ENCODE measurements at regions not wholly inside any gene's neighbourhood (a gene's known extent, or its start where the extent isn't known, plus 50 kb on each side); places are given as distances from the start of the nearest gene placed in this dataset.

DNA sequence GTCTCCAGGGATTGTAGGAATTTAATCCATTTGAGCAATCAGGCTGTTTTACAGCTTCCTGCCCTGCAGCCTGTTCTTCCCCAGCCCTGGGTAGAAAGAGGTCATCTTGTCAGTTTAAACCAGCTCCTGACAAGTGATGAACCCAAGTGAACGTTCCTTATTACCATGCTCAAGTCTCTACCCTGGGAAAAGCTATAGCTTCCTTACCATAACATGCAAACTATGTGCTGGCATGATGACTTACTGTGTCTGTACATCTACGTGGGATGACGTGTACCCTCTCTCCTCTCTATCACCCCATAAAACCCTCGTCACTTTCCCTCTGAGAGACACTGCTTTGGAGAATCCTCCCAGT is 452.2 kb downstream of the XYLT1 start:
- Mint-ChIP-seq H3K9me3 (peaks cover 0 to 15% (median 4%) of the 10 kb centered on the region in 11 donors), H3K36me3 (peaks cover 0 to 8% (median 2%) of the 10 kb centered on the region in 5 donors), H3K4me1 (peaks cover 4 to 29% (median 9%) of the 10 kb centered on the region in 7 donors), H3K27me3 (peaks cover 0 to 2% (median 0%) of the 10 kb centered on the region in 5 donors), H3K4me3 (no peak overlapping the region), H3K27ac (no peak overlapping the region)
- ChIA-PET CTCF (interaction anchor here (0.9 kb wide), 1 partner anchor 131 kb away, joined by 3 read pairs; no protein-coding TSS in a partner anchor), POLR2A (no interaction called here)
- no peak overlapping the region for H3K4me3 ChIP-seq (ENCODE audit: low read length)
- ATAC-seq (no peak), DNase-seq (no peak)
- H3K27ac ChIP-seq (ENCODE audit: low read depth, low read length) = no peak overlapping the region
- peaks cover 0 to 3% of the 10 kb centered on the region in 2 donors for H3K4me1 ChIP-seq (ENCODE audit: control insufficient read depth in 2 of 2, insufficient read depth in 2 of 2, low read length in 2 of 2)
- no peaks in the 10 kb centered on the region for H3K9me3 ChIP-seq (ENCODE audit: control insufficient read depth in 2 of 3, low read length in 3 of 3)
- intact Hi-C loops (cut with micrococcal nuclease) = loop anchor here (10.0 kb wide), 4 partner anchors 54 to 1776 kb away; partner anchors contain the start of gene RPS15A (in 1 of the 2)
- H3K36me3 ChIP-seq (ENCODE audit: control insufficient read depth in 2 of 3, insufficient read depth in 3 of 3, low read length in 3 of 3) = no peaks in the 10 kb centered on the region
- no peaks in the 10 kb centered on the region for H3K27me3 ChIP-seq (ENCODE audit: control insufficient read depth in 2 of 2, insufficient read depth in 2 of 2, low read length in 2 of 2)

DNA sequence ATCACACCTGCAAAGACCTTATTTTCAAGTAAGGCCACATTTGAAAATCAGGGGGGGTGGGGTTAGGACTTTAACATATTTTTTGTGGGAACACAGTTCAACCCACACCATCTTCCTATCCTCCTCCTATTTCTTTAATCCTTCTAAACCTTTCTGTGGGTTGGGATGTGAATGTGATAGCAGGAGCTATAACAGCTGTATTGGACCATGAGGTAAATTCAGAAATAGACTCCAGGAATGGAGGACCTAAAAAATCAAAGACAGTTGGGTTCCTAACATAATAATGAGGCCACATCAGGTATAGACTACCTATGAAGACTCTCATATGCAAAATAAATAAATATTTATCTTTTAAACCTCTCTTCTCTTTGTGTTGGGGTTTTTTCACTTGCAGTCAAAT is 451.4 kb downstream of the XYLT1 start:
- POLR2A ChIA-PET = no interaction called here
- Histone ChIP-seq H3K27ac (ENCODE audit: low read depth, low read length) (no peak overlapping the region), H3K27me3 (ENCODE audit: control insufficient read depth in 2 of 2, insufficient read depth in 2 of 2, low read length in 2 of 2) (no peaks in the 10 kb centered on the region), H3K4me1 (ENCODE audit: control insufficient read depth in 2 of 2, insufficient read depth in 2 of 2, low read length in 2 of 2) (peaks cover 0 to 3% of the 10 kb centered on the region in 2 donors), H3K4me3 (ENCODE audit: low read length) (no peak overlapping the region), H3K9me3 (ENCODE audit: control insufficient read depth in 2 of 3, low read length in 3 of 3) (no peaks in the 10 kb centered on the region), H3K36me3 (ENCODE audit: control insufficient read depth in 2 of 3, insufficient read depth in 3 of 3, low read length in 3 of 3) (no peaks in the 10 kb centered on the region)
- Mint-ChIP-seq H3K9me3 (peaks cover 0 to 15% (median 4%) of the 10 kb centered on the region in 11 donors), H3K27ac (no peak overlapping the region), H3K36me3 (peaks cover 0 to 8% (median 2%) of the 10 kb centered on the region in 5 donors), H3K4me3 (no peak overlapping the region), H3K27me3 (peaks cover 0 to 2% (median 0%) of the 10 kb centered on the region in 5 donors), H3K4me1 (peaks cover 0 to 25% (median 9%) of the 10 kb centered on the region in 7 donors)
- intact Hi-C loops (cut with micrococcal nuclease) = loop anchor here (10.0 kb wide), 4 partner anchors 55 to 1775 kb away; partner anchors contain the start of gene RPS15A (in 1 of the 2)
- no peak for DNase-seq
- ATAC-seq = no peak
- CTCF ChIA-PET = no interaction called here

DNA sequence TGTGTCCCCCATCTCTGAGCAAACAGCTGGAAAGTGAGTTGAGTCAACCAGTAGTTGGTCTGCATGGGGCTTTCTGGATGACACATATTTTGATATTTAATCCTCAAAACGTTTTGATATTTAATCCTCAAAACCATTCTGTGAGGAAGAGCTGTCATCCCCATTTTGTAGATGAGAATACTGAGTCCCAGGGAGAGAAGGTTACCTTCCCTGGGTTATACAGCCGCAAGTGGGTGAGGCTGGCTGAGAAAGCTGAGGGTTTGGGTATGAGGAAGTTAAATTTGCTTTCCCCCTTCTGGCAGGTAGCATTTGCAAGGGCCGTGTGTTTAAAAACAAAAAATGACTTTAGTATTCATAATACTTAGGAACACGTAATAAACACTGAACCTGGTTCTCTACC is 447.2 kb downstream of the XYLT1 start:
- intact Hi-C loops (cut with micrococcal nuclease) = no loop called here
- Mint-ChIP-seq H3K27me3 (peaks cover 0 to 2% (median 0%) of the 10 kb centered on the region in 5 donors), H3K4me1 (peaks cover 14 to 51% (median 37%) of the 10 kb centered on the region in 7 donors), H3K27ac (no peak overlapping the region), H3K36me3 (peaks cover 0 to under 1% (median 0%) of the 10 kb centered on the region in 5 donors), H3K4me3 (no peak overlapping the region), H3K9me3 (peaks cover 0 to 6% (median 0%) of the 10 kb centered on the region in 11 donors)
- H3K4me3 ChIP-seq (ENCODE audit: low read length) = no peak overlapping the region
- ATAC-seq (no peak), DNase-seq (no peak)
- H3K36me3 ChIP-seq (ENCODE audit: control insufficient read depth in 2 of 3, insufficient read depth in 3 of 3, low read length in 3 of 3) = no peaks in the 10 kb centered on the region
- H3K27me3 ChIP-seq (ENCODE audit: control insufficient read depth in 2 of 2, insufficient read depth in 2 of 2, low read length in 2 of 2) = no peaks in the 10 kb centered on the region
- ChIA-PET POLR2A (no interaction called here), CTCF (no interaction called here)
- H3K9me3 ChIP-seq (ENCODE audit: control insufficient read depth in 2 of 3, low read length in 3 of 3) = no peaks in the 10 kb centered on the region
- peaks cover 20% of the 10 kb centered on the region in 2 donors for H3K4me1 ChIP-seq (ENCODE audit: control insufficient read depth in 2 of 2, insufficient read depth in 2 of 2, low read length in 2 of 2)
- no peak overlapping the region for H3K27ac ChIP-seq (ENCODE audit: low read depth, low read length)

DNA sequence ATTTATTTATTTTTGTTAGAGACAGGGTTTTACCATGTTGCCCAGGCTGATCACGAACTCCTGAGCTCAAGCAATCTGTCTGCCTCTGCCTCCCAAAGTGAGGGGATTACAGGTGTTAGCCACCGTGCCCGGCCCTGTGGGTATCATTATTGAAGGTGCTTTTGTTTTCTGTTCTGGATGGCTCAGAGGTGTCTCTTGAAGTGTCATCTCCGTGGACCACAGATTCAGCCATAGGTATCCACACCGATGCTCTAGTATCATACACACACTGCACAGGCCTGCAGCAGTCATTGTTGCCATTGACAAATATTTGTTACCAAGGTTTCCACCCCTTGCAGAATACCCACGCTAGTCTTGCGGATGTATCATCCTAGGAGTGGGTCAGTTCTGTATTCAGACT is 446.2 kb downstream of the XYLT1 start:
- Histone ChIP-seq H3K9me3 (ENCODE audit: control insufficient read depth in 2 of 3, low read length in 3 of 3) (peaks cover 0 to 2% (median 0%) of the 10 kb centered on the region in 3 experiments), H3K27me3 (ENCODE audit: control insufficient read depth in 2 of 2, insufficient read depth in 2 of 2, low read length in 2 of 2) (no peaks in the 10 kb centered on the region), H3K4me3 (ENCODE audit: low read length) (no peak overlapping the region), H3K4me1 (ENCODE audit: control insufficient read depth in 2 of 2, insufficient read depth in 2 of 2, low read length in 2 of 2) (peaks cover 20% of the 10 kb centered on the region in 2 donors), H3K27ac (ENCODE audit: low read depth, low read length) (no peak overlapping the region), H3K36me3 (ENCODE audit: control insufficient read depth in 2 of 3, insufficient read depth in 3 of 3, low read length in 3 of 3) (no peaks in the 10 kb centered on the region)
- H3K36me3 Mint-ChIP-seq = peaks cover 0 to 8% (median 5%) of the 10 kb centered on the region in 5 donors
- intact Hi-C loops (cut with micrococcal nuclease) = no loop called here
- H3K9me3 Mint-ChIP-seq = peaks cover 0 to 7% (median 1%) of the 10 kb centered on the region in 11 donors
- H3K27ac Mint-ChIP-seq = peak overlapping the region in 1 of 9 donors; percentile 58
- H3K4me3 Mint-ChIP-seq = no peak overlapping the region
- ChIA-PET POLR2A (no interaction called here), CTCF (interaction anchor here (1.1 kb wide), 1 partner anchor 12 kb away, joined by 3 read pairs; no protein-coding TSS in a partner anchor)
- ATAC-seq (no peak), DNase-seq (no peak)
- peaks cover 0 to 2% (median 0%) of the 10 kb centered on the region in 5 donors for H3K27me3 Mint-ChIP-seq
- H3K4me1 Mint-ChIP-seq = peaks cover 14 to 48% (median 40%) of the 10 kb centered on the region in 7 donors

DNA sequence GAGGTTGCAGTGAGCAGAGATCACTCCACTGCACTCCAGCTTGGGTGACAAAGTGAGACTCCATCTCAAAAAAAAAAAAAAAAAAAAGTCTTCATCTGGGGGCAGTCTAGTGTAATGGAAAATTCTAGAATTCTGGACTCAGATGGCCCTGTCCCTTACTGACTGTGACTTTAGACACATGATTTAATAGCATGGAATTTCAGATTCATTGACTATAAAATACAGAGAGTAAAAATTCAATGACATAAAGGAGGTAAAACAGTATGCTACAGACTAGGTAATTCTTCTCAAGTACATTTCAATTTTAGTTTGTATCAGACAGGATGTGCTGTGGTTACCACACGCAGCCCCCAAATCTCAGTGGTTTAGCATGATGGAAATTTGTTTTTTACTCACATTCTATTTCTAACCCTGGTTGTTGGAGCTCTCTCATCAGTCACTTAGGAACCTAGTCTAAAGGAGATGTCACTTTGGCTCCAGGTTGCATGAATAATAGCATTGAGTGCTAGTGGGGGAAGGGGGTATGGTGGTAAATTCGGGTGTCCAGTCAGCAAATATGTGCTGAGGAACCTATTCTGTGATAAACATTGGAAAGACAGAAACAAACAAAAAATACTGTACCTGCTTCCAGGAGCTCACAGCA is 444.0 kb downstream of the XYLT1 start:
- Histone ChIP-seq H3K36me3 (ENCODE audit: control insufficient read depth in 2 of 3, insufficient read depth in 3 of 3, low read length in 3 of 3) (no peaks in the 10 kb centered on the region), H3K4me1 (ENCODE audit: control insufficient read depth in 2 of 2, insufficient read depth in 2 of 2, low read length in 2 of 2) (peaks cover 20% of the 10 kb centered on the region in 2 donors), H3K27me3 (ENCODE audit: control insufficient read depth in 2 of 2, insufficient read depth in 2 of 2, low read length in 2 of 2) (no peaks in the 10 kb centered on the region), H3K4me3 (ENCODE audit: low read length) (no peak overlapping the region), H3K27ac (ENCODE audit: low read depth, low read length) (peak overlapping the region; percentile 4), H3K9me3 (ENCODE audit: control insufficient read depth in 2 of 3, low read length in 3 of 3) (peaks cover 0 to 6% (median 0%) of the 10 kb centered on the region in 3 experiments)
- POLR2A ChIA-PET = interaction anchor here (0.6 to 1.2 kb wide), 3 partner anchors 11 to 373 kb away, joined by 3 read pairs; no protein-coding TSS in a partner anchor
- intact Hi-C loops (cut with micrococcal nuclease) = loop anchor here in 1 of 2 donors (1.0 to 5.0 kb wide), 2 partner anchors 13 to 34 kb away; no protein-coding TSS in a partner anchor
- ATAC-seq (peak; percentile 86), DNase-seq (peak in 8 of 9 donors; percentile 30 to 63 (median 54))
- H3K9me3 Mint-ChIP-seq = peaks cover 0 to 16% (median 6%) of the 10 kb centered on the region in 11 donors
- H3K27me3 Mint-ChIP-seq = peaks cover 0 to 2% (median 0%) of the 10 kb centered on the region in 5 donors
- peak overlapping the region in 8 of 9 donors; percentile 45 to 89 (median 73) for H3K27ac Mint-ChIP-seq
- H3K4me3 Mint-ChIP-seq = peak overlapping the region; percentile 48 to 80 (median 70)
- H3K36me3 Mint-ChIP-seq = peaks cover 4 to 13% (median 6%) of the 10 kb centered on the region in 5 donors
- CTCF ChIA-PET = interaction anchor here (0.9 kb wide), 1 partner anchor 44 kb away, joined by 3 read pairs; no protein-coding TSS in a partner anchor
- H3K4me1 Mint-ChIP-seq = peaks cover 14 to 48% (median 40%) of the 10 kb centered on the region in 7 donors

DNA sequence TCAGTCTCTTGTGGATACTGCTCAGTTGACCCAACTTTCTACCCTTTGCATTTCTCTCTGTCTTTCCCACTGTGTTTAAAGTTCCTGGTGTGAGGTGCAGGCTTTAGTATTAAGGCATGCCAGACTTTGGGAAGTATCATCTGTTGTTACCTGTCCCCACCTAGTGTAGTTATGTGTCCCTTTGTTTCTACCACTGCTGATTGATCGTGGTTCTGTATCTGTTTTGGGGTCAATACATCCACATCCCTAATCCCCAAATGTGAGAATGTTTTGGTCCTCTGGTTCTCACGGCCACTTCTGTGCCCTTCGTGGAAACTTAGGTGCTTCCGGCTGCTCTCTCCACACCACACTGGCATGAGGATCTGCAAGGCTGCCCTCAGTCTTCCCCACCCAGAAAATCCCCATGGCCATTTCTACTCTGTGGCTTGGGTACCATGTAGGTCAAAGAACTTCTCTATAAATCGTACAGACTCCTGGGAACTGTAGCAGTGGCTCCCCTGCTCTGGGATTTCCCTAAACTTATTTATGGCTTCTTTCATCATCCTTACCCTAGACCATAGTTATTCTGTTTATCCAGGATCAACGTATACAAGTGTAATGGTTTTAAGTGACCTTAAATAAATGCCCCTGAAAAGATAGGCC is 443.2 kb downstream of the XYLT1 start:
- Histone ChIP-seq H3K4me3 (ENCODE audit: low read length) (no peak overlapping the region), H3K36me3 (ENCODE audit: control insufficient read depth in 2 of 3, insufficient read depth in 3 of 3, low read length in 3 of 3) (no peaks in the 10 kb centered on the region), H3K27ac (ENCODE audit: low read depth, low read length) (no peak overlapping the region), H3K27me3 (ENCODE audit: control insufficient read depth in 2 of 2, insufficient read depth in 2 of 2, low read length in 2 of 2) (no peaks in the 10 kb centered on the region), H3K9me3 (ENCODE audit: control insufficient read depth in 2 of 3, low read length in 3 of 3) (peaks cover 0 to 6% (median 0%) of the 10 kb centered on the region in 3 experiments), H3K4me1 (ENCODE audit: control insufficient read depth in 2 of 2, insufficient read depth in 2 of 2, low read length in 2 of 2) (peaks cover 20% of the 10 kb centered on the region in 2 donors)
- intact Hi-C loops (cut with micrococcal nuclease) = loop anchor here in 1 of 2 donors (5.0 kb wide), 1 partner anchor 35 kb away; no protein-coding TSS in a partner anchor
- peaks cover 4 to 13% (median 6%) of the 10 kb centered on the region in 5 donors for H3K36me3 Mint-ChIP-seq
- H3K4me1 Mint-ChIP-seq = peaks cover 14 to 47% (median 42%) of the 10 kb centered on the region in 7 donors
- no peak for DNase-seq
- CTCF ChIA-PET = interaction anchor here (0.9 kb wide), 1 partner anchor 43 kb away, joined by 3 read pairs; no protein-coding TSS in a partner anchor
- POLR2A ChIA-PET = interaction anchor here (0.7 to 1.2 kb wide), 2 partner anchors 12 to 16 kb away, joined by 3 read pairs; no protein-coding TSS in a partner anchor
- peaks cover 0 to 16% (median 6%) of the 10 kb centered on the region in 11 donors for H3K9me3 Mint-ChIP-seq
- peak overlapping the region in 9 of 10 donors; percentile 18 to 77 (median 48) for H3K4me3 Mint-ChIP-seq
- peaks cover 0 to under 1% (median 0%) of the 10 kb centered on the region in 5 donors for H3K27me3 Mint-ChIP-seq
- H3K27ac Mint-ChIP-seq = peak overlapping the region in 6 of 9 donors; percentile 51 to 89 (median 76)
- no peak for ATAC-seq
